K562 (cell line): ENCODE measurements at regions not wholly inside any gene's neighbourhood (a gene's known extent, or its start where the extent isn't known, plus 50 kb on each side); places are given as distances from the start of the nearest gene placed in this dataset.

Experiments used
- ATAC-seq: fragments of 200-7000 bp; cut with Tn5 transposase; 3 replicates; pipeline ENCODE4 v1.9.1; 2020; ENCODE audit warnings: moderate library complexity
- BruUV-seq: library from RNA; stranded (reverse); fragments of 400-500 nt; replicated peaks from 2 replicates; lab custom pipeline; 2021; lab: Mats Ljungman, UMichigan
- CTCF ChIA-PET: fragments of 300-600 bp; formaldehyde crosslinking; extraction: SDS; loops from one replicate; lab custom pipeline; 2021; ENCODE audit warnings: low intra/inter-chr PET ratio; lab: Yijun Ruan, JAX
- POLR2A ChIA-PET: fragments of 300-600, 350-650 bp; sonication (Branson Sonifier 250); formaldehyde crosslinking; extraction: SDS; loops from one replicate; lab custom pipeline; 2021; ENCODE audit warnings: antibody characterized with exemption, inconsistent platforms; lab: Yijun Ruan, JAX
- DNase-seq, 4 experiments: peaks; one replicate each; pipeline versions ENCODE4 v3.0.0 to v3.0.0-alpha.2; 2011 to 2018; ENCODE audit warnings: low spot score in 3 of 4, mixed read lengths in 3 of 4; ENCODE audit errors: extremely low read depth in 1 of 4
- FAIRE-seq: peaks from 2 replicates; lab custom pipeline; 2011; peaks lifted over from hg19 to GRCh38; lab: Jason Lieb, UNC
- H2AFZ ChIP-seq: 2 replicates; pipeline ENCODE4 v1.6.0; 2011; ENCODE audit warnings: low read depth, low read length, control low read depth, inconsistent platforms
- H3K27ac ChIP-seq: fragments of 200-600 bp; 3 replicates; pipeline ENCODE4 v1.8.0; 2011; ENCODE audit warnings: low read depth, mild to moderate bottlenecking, control low read depth, inconsistent platforms, low read length, moderate library complexity, mixed read lengths; ENCODE audit errors: extremely low read depth
- H3K27me3 ChIP-seq, 2 experiments: fragments of 300-600 bp in 1 of 2; 2 replicates in 1 of 2; 3 replicates in 1 of 2; pipeline versions ENCODE4 v1.6.0 to v1.8.0; 2011; ENCODE audit warnings: inconsistent platforms in 2 of 2, low read length in 2 of 2, mild to moderate bottlenecking in 1 of 2, mixed read lengths in 1 of 2, moderate library complexity in 1 of 2; ENCODE audit not compliant: control insufficient read depth in 2 of 2, insufficient read depth in 2 of 2
- H3K36me3 ChIP-seq: fragments of 300-600 bp; 3 replicates; pipeline ENCODE4 v1.8.0; 2011; ENCODE audit warnings: mild to moderate bottlenecking, low read length, inconsistent platforms; ENCODE audit not compliant: control insufficient read depth, insufficient read depth
- H3K4me1 ChIP-seq, 2 experiments: fragments of 200-600 bp in 1 of 2; replicated peaks in 1 of 2; 2 replicates in 1 of 2; 3 replicates in 1 of 2; pipeline versions ENCODE4 v1.5.1 to v1.8.0; 2011; ENCODE audit warnings: inconsistent platforms in 2 of 2, low read length in 2 of 2, mild to moderate bottlenecking in 1 of 2, mixed read lengths in 1 of 2, moderate library complexity in 1 of 2; ENCODE audit not compliant: control insufficient read depth in 2 of 2, insufficient read depth in 2 of 2
- H3K4me2 ChIP-seq: 2 replicates; pipeline ENCODE4 v1.6.1; 2011; ENCODE audit warnings: low read length, control low read depth, inconsistent platforms, mixed read lengths; ENCODE audit not compliant: insufficient read depth
- H3K4me3 ChIP-seq: fragments of 200-600 bp; sonication (generic), shearing (Covaris generic); 2 replicates; pipeline ENCODE4 v1.5.1; 2016; ENCODE audit warnings: control low read depth, inconsistent platforms
- H3K79me2 ChIP-seq: fragments of 200-600 bp; 3 replicates; pipeline ENCODE4 v1.8.0; 2011; ENCODE audit warnings: low read length, inconsistent platforms; ENCODE audit not compliant: control insufficient read depth, insufficient read depth
- H3K9ac ChIP-seq, 2 experiments: 2 replicates each; pipeline versions ENCODE4 v1.6.0 to v1.6.1; 2011; ENCODE audit warnings: low read depth in 2 of 2, low read length in 2 of 2, control low read depth in 1 of 2, inconsistent platforms in 1 of 2, mild to moderate bottlenecking in 1 of 2, mixed read lengths in 1 of 2; ENCODE audit not compliant: insufficient read depth in 1 of 2
- H3K9me1 ChIP-seq: one replicate; pipeline ENCODE4 v1.6.0; 2011; ENCODE audit warnings: inconsistent platforms, mild to moderate bottlenecking, low read length, moderate library complexity; ENCODE audit not compliant: control insufficient read depth, insufficient read depth
- H3K9me3 ChIP-seq: replicated peaks from 2 replicates; pipeline ENCODE4 v1.5.1; 2011; ENCODE audit warnings: low read depth, low read length, inconsistent platforms; ENCODE audit not compliant: control insufficient read depth, insufficient read depth
- H4K20me1 ChIP-seq: replicated peaks from 2 replicates; pipeline ENCODE4 v1.6.1; 2011; ENCODE audit warnings: low read length, inconsistent platforms, mixed read lengths; ENCODE audit not compliant: control insufficient read depth, insufficient read depth
- CTCFL ChIP-seq: IDR thresholded peaks from 2 replicates; pipeline ENCODE4 v1.6.1; 2011; ENCODE audit warnings: borderline replicate concordance, low read depth, mild to moderate bottlenecking, moderate library complexity, low read length; ENCODE audit not compliant: insufficient read depth, poor library complexity, severe bottlenecking
- GMEB1 ChIP-seq: fragments of 250-450 bp; sonication (Bioruptor Pico); IDR thresholded peaks from 2 replicates; pipeline ENCODE4 v1.4.0; 2020; ENCODE audit warnings: mild to moderate bottlenecking
- MGA ChIP-seq: fragments of 450-650 bp; IDR thresholded peaks from 2 replicates; pipeline ENCODE4 v1.6.1; 2016; ENCODE audit warnings: mild to moderate bottlenecking, moderate library complexity
- RAD51 ChIP-seq: fragments of 450-650 bp; IDR thresholded peaks from 2 replicates; pipeline ENCODE4 v1.7.1; 2016; ENCODE audit warnings: low read depth, mild to moderate bottlenecking, borderline replicate concordance
- ZNF644 ChIP-seq: fragments of 200-800 bp; sonication (Bioruptor generic); IDR thresholded peaks from 2 replicates; pipeline ENCODE4 v1.6.1; 2016; ENCODE audit warnings: low read depth, missing genetic modification characterization, missing compliant biosample characterization
- WGBS: fragments of 100-300 bp; shearing (Covaris generic); methylation state at CpG from one replicate; pipeline ENCODE4 v1.1.6; 2016; ENCODE audit warnings: low coverage, mixed read lengths; ENCODE audit not compliant: insufficient coverage; ENCODE audit errors: missing lambda C conversion rate; 5-methylcytosine and 5-hydroxymethylcytosine counted together
- in situ Hi-C: fragments of 300-500 bp; cut with MboI; formaldehyde crosslinking; loops from 4 replicates; pipeline ENCODE4 v1.15.0; 2018; ENCODE audit warnings: inconsistent platforms, mixed read lengths
- intact Hi-C: fragments of 100-400 bp; cut with micrococcal nuclease; formaldehyde crosslinking; loops from 2 replicates; pipeline ENCODE4 v1.14.2; 2022

GRCh38 chr6:137761072-137761471 lies 106.0 kb upstream of the TNFAIP3 start:
- Histone ChIP-seq H3K27ac (no peak overlapping the region), H4K20me1 (no peaks in the 10 kb centered on the region), H3K4me2 (no peak overlapping the region), H3K9ac (no peak overlapping the region), H2AFZ (no peak overlapping the region), H3K4me3 (no peak overlapping the region), H3K36me3 (no peaks in the 10 kb centered on the region), H3K79me2 (no peaks in the 10 kb centered on the region), H3K9me3 (no peaks in the 10 kb centered on the region), H3K9me1 (no peaks in the 10 kb centered on the region), H3K4me1 (no peaks in the 10 kb centered on the region), H3K27me3 (no peaks in the 10 kb centered on the region)
- BruUV-seq: no TSS peak
- FAIRE-seq: no peak
- ATAC-seq: 0 out of 3 replicates have a peak, but pooled peaks have one; percentile 44
- DNase-seq: no peak
- in situ Hi-C loops (no loop called here), intact Hi-C loops (no loop called here)
- 5% methylated on average over 1 of the region's 1 CpG for WGBS
- POLR2A ChIA-PET: interaction anchor here (0.6 to 1.4 kb wide), 6 partner anchors 10 to 106 kb away, joined by 3 to 8 read pairs (median 3); partner anchors contain the start of gene TNFAIP3
- CTCF ChIA-PET: no interaction called here
- TF ChIP-seq RAD51: peak; percentile 94
- peak; percentile 26; the same call in 1 of the 2 replicates for TF ChIP-seq MGA
- TF ChIP-seq ZNF644 (tag): no peak
- no peak for TF ChIP-seq CTCFL
- TF ChIP-seq GMEB1: no peak
